ENCODE measurements at regions not wholly inside any gene's neighbourhood (a gene's known extent, or its start where the extent isn't known, plus 50 kb on each side); places are given as distances from the start of the nearest gene placed in this dataset.

DNA sequence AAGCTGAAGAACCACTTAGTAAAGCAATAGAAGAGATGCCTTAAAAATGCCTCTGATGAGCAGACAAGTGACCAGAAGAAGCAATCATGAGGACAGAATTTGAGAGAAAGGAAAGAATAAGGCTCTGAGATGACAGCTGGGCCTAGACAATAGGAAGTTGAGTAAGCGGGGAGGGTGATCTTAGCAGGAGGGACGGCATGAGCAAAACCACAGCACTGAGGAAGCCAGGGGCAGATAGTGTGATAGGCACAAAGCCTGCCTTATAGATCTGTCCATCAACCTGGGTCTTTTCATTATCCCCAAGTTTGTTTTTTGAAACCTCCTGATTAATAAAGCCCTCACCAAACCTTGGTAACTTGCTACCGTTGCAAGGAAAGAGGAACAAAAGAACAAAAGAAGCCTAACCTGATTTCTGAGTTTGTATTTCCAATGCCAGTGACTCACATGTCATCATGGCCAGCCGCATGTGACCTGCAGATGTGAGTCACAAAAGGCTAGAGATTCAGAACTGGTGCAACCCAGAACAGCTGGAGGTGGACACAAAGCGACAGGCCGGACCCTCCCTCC lies 55.7 kb upstream of the PPARGC1A start:
- TF ChIP-seq ZNF8 (CRISPR knock-in tag; IDR thresholded peaks at IDR 0.05): no peak
- TF ChIP-seq ZFP30 (CRISPR knock-in tag; IDR thresholded peaks at IDR 0.05): no peak
- TF ChIP-seq TOX (CRISPR knock-in tag; IDR thresholded peaks at IDR 0.05; ENCODE audit: borderline replicate concordance): no peak
- TF ChIP-seq ZNF565 (CRISPR knock-in tag; conservative IDR thresholded peaks at IDR 0.05; ENCODE audit: low read depth): no peak
- no peak for TF ChIP-seq GLIS3 (CRISPR knock-in tag; IDR thresholded peaks at IDR 0.05)
- TF ChIP-seq ZFP3 (CRISPR knock-in tag; IDR thresholded peaks at IDR 0.05): no peak
- TF ChIP-seq ARNTL (CRISPR knock-in tag; IDR thresholded peaks at IDR 0.05; ENCODE audit: borderline replicate concordance, low read depth): no peak
- TF ChIP-seq, protein P1, sequence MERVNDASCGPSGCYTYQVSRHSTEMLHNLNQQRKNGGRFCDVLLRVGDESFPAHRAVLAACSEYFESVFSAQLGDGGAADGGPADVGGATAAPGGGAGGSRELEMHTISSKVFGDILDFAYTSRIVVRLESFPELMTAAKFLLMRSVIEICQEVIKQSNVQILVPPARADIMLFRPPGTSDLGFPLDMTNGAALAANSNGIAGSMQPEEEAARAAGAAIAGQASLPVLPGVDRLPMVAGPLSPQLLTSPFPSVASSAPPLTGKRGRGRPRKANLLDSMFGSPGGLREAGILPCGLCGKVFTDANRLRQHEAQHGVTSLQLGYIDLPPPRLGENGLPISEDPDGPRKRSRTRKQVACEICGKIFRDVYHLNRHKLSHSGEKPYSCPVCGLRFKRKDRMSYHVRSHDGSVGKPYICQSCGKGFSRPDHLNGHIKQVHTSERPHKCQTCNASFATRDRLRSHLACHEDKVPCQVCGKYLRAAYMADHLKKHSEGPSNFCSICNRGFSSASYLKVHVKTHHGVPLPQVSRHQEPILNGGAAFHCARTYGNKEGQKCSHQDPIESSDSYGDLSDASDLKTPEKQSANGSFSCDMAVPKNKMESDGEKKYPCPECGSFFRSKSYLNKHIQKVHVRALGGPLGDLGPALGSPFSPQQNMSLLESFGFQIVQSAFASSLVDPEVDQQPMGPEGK (CRISPR knock-in tag; IDR thresholded peaks at IDR 0.05; ENCODE audit: borderline replicate concordance): no peak
- TF ChIP-seq, protein P2, sequence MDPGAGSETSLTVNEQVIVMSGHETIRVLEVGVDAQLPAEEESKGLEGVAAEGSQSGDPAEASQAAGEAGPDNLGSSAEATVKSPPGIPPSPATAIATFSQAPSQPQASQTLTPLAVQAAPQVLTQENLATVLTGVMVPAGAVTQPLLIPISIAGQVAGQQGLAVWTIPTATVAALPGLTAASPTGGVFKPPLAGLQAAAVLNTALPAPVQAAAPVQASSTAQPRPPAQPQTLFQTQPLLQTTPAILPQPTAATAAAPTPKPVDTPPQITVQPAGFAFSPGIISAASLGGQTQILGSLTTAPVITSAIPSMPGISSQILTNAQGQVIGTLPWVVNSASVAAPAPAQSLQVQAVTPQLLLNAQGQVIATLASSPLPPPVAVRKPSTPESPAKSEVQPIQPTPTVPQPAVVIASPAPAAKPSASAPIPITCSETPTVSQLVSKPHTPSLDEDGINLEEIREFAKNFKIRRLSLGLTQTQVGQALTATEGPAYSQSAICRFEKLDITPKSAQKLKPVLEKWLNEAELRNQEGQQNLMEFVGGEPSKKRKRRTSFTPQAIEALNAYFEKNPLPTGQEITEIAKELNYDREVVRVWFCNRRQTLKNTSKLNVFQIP (CRISPR knock-in tag; IDR thresholded peaks at IDR 0.05; ENCODE audit: borderline replicate concordance, low read depth): no peak
- TF ChIP-seq ZC3H10 (CRISPR knock-in tag; IDR thresholded peaks at IDR 0.05): no peak
- no peak for TF ChIP-seq ZNF70 (CRISPR knock-in tag; IDR thresholded peaks at IDR 0.05)
- no peak for TF ChIP-seq TCF4 (CRISPR knock-in tag; IDR thresholded peaks at IDR 0.05; ENCODE audit: borderline replicate concordance)
- TF ChIP-seq CSDC2 (CRISPR knock-in tag; IDR thresholded peaks at IDR 0.05): no peak
- no peak for TF ChIP-seq PPARA (CRISPR knock-in tag; IDR thresholded peaks at IDR 0.05; ENCODE audit: borderline replicate concordance)
